Keratinocyte (primary cell): ENCODE measurements at regions not wholly inside any gene's neighbourhood (a gene's known extent, or its start where the extent isn't known, plus 50 kb on each side); places are given as distances from the start of the nearest gene placed in this dataset.

ENCODE experiments used
- DNase-seq: peaks from one replicate; pipeline ENCODE4 v3.0.0-alpha.2; 2011; ENCODE audit warnings: low read depth, missing footprints, low spot score
- FAIRE-seq: peaks from 2 replicates; lab custom pipeline; 2011; peaks lifted over from hg19 to GRCh38; lab: Jason Lieb, UNC
- H2AFZ ChIP-seq: 2 replicates; pipeline ENCODE4 v1.6.0; 2012; ENCODE audit warnings: low read length, control low read depth, inconsistent platforms; ENCODE audit not compliant: control insufficient read depth
- H3K27ac ChIP-seq: 2 replicates; pipeline ENCODE4 v1.5.1; 2011; ENCODE audit warnings: low read length; ENCODE audit not compliant: control insufficient read depth, insufficient read depth
- H3K27me3 ChIP-seq: 3 replicates; pipeline ENCODE4 v1.6.0; 2011; ENCODE audit warnings: low read length; ENCODE audit not compliant: control insufficient read depth, insufficient read depth; ENCODE audit errors: extremely low read depth
- H3K36me3 ChIP-seq, 2 experiments: 2 replicates in 1 of 2; 3 replicates in 1 of 2; pipeline ENCODE4 v1.5.1; 2011; ENCODE audit warnings: low read length in 2 of 2, mild to moderate bottlenecking in 1 of 2; ENCODE audit not compliant: control insufficient read depth in 2 of 2, insufficient read depth in 2 of 2; ENCODE audit errors: extremely low read depth in 1 of 2
- H3K4me1 ChIP-seq: 3 replicates; pipeline ENCODE4 v1.5.1; 2011; ENCODE audit warnings: low read length; ENCODE audit not compliant: control insufficient read depth, insufficient read depth; ENCODE audit errors: extremely low read depth
- H3K4me2 ChIP-seq: 3 replicates; pipeline ENCODE4 v1.6.0; 2011; ENCODE audit warnings: low read depth, low read length; ENCODE audit not compliant: control insufficient read depth, insufficient read depth; ENCODE audit errors: extremely low read depth
- H3K4me3 ChIP-seq, 3 experiments: fragments of 200-600 bp in 1 of 3; sonication (generic) in 1 of 3; 2 replicates in 2 of 3; 3 replicates in 1 of 3; pipeline ENCODE4 v1.5.1; 2011 to 2016; ENCODE audit warnings: low read length in 3 of 3, mild to moderate bottlenecking in 3 of 3, control low read depth in 2 of 3, inconsistent platforms in 1 of 3, low read depth in 1 of 3, mixed read lengths in 1 of 3, mixed run types in 1 of 3, moderate library complexity in 1 of 3; ENCODE audit not compliant: control insufficient read depth in 2 of 3, insufficient read depth in 2 of 3; ENCODE audit errors: extremely low read depth in 1 of 3
- H3K79me2 ChIP-seq: 2 replicates; pipeline ENCODE4 v1.6.0; 2012; ENCODE audit warnings: low read length; ENCODE audit not compliant: control insufficient read depth, insufficient read depth
- H3K9ac ChIP-seq: 3 replicates; pipeline ENCODE4 v1.6.0; 2011; ENCODE audit warnings: low read length; ENCODE audit not compliant: control insufficient read depth, insufficient read depth; ENCODE audit errors: extremely low read depth
- H3K9me1 ChIP-seq: 3 replicates; pipeline ENCODE4 v1.6.0; 2011; ENCODE audit warnings: low read length; ENCODE audit not compliant: control insufficient read depth, insufficient read depth; ENCODE audit errors: extremely low read depth
- H3K9me3 ChIP-seq: 2 replicates; pipeline ENCODE4 v1.5.1; 2012; ENCODE audit warnings: low read depth, low read length; ENCODE audit not compliant: control insufficient read depth
- H4K20me1 ChIP-seq: 3 replicates; pipeline ENCODE4 v1.6.0; 2011; ENCODE audit warnings: low read length; ENCODE audit not compliant: control insufficient read depth, insufficient read depth; ENCODE audit errors: extremely low read depth
- EZH2 ChIP-seq: IDR thresholded peaks from one replicate; pipeline ENCODE4 v1.6.1; 2012; ENCODE audit warnings: inconsistent platforms, mild to moderate bottlenecking, low read length, moderate library complexity
- dilution Hi-C: fragments of 300-500 bp; cut with MboI; formaldehyde crosslinking; loops from one replicate; pipeline ENCODE4 v1.7.0; 2020; ENCODE audit warnings: low sequenced_read_pairs; ENCODE audit not compliant: extremely low pct_ligation_motif_present
- TF ChIP-seq, protein P1 (sequence below), 3 experiments: IDR thresholded peaks in 1 of 3; conservative IDR thresholded peaks in 1 of 3; optimal IDR thresholded peaks in 1 of 3; 2 replicates in 2 of 3; 3 replicates in 1 of 3; pipeline versions ENCODE3 to v1.5.1; 2011; ENCODE audit warnings: low read length in 3 of 3, mild to moderate bottlenecking in 3 of 3, moderate library complexity in 2 of 3, control low read depth in 1 of 3, inconsistent platforms in 1 of 3; ENCODE audit not compliant: insufficient read depth in 2 of 3; ENCODE audit errors: extremely low read depth in 1 of 3

DNA sequence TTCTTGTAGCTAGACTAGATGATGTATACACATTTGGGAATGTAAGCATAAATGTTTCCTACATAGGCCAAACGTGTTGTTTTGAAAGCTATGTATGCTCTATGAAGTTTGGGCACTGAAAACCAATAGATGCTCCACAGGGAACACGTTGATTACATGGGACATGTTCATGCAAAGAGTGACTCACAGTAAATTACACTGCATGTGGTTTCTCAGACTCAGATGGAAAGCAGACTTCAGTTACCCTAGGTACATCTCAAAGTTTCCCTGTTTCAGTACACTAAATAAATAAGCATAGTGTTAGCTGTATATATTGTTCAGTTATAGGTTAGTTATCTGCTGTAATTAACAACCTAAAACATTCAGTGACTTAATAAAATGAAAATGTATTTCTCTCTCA lies 301.9 kb upstream of the RUNX1 start:
- FAIRE-seq (peak; percentile 58), DNase-seq (no peak)

DNA sequence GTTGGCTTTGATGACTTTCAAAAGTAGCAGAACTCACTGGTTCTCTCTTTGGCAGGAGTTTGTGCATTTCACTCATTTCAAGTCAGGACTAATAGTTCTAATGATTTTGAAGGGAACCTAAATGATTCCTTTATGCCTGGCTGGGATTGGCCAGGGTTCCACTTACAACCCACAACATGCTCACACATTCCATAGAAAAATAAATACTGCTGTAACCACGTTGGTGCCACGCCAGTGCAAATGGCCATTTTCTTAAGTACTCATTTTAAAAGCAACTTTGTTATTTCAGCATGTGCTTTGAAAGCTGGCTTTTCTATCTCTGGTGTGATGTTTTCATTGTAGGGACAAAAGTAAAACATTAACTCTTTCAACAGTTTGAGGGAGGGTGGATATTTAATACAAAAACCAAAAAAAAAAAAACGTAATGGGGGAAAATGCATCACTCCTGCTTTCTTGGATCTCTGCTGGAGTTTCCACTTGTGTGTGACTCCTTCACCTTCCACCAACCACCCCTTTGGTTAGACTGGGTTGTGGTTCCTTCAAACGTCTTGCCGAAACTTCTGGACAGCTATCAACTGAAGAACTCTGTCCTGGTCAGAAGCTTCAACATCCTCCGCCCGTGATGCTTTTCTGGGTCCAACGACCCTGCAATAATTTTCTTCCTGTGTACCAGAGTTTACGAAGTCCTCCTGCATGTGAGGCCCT lies 300.4 kb upstream of the RUNX1 start:
- Histone ChIP-seq H3K4me3 (no peak overlapping the region), H2AFZ (no peak overlapping the region), H3K4me2 (no peak overlapping the region), H3K4me1 (peaks cover 4% of the 10 kb centered on the region), H3K27me3 (no peaks in the 10 kb centered on the region), H3K79me2 (no peaks in the 10 kb centered on the region), H3K36me3 (no peaks in the 10 kb centered on the region), H4K20me1 (no peaks in the 10 kb centered on the region), H3K9me3 (no peaks in the 10 kb centered on the region), H3K9ac (no peak overlapping the region), H3K27ac (no peak overlapping the region), H3K9me1 (no peaks in the 10 kb centered on the region)
- TF ChIP-seq, protein P1, sequence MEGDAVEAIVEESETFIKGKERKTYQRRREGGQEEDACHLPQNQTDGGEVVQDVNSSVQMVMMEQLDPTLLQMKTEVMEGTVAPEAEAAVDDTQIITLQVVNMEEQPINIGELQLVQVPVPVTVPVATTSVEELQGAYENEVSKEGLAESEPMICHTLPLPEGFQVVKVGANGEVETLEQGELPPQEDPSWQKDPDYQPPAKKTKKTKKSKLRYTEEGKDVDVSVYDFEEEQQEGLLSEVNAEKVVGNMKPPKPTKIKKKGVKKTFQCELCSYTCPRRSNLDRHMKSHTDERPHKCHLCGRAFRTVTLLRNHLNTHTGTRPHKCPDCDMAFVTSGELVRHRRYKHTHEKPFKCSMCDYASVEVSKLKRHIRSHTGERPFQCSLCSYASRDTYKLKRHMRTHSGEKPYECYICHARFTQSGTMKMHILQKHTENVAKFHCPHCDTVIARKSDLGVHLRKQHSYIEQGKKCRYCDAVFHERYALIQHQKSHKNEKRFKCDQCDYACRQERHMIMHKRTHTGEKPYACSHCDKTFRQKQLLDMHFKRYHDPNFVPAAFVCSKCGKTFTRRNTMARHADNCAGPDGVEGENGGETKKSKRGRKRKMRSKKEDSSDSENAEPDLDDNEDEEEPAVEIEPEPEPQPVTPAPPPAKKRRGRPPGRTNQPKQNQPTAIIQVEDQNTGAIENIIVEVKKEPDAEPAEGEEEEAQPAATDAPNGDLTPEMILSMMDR (optimal IDR thresholded peaks at IDR 0.05 in 1 of 3, IDR thresholded peaks at IDR 0.05 in 1 of 3, conservative IDR thresholded peaks at IDR 0.05 in 1 of 3; ENCODE audit: extremely low read depth in 1 of 3, insufficient read depth in 2 of 3, low read length in 3 of 3), result no peak
- TF ChIP-seq EZH2, result no peak
- dilution Hi-C loops, result no loop called here
- DNase-seq, result no peak
- FAIRE-seq, result no peak

More for the DNA sequence above, 301.9 kb upstream of the RUNX1 start:
- dilution Hi-C loops, result no loop called here
- Histone ChIP-seq H3K4me1 (peaks cover 4% of the 10 kb centered on the region), H2AFZ (no peak overlapping the region), H3K4me3 (no peak overlapping the region), H3K36me3 (no peaks in the 10 kb centered on the region), H3K4me2 (no peak overlapping the region), H3K27ac (no peak overlapping the region), H3K27me3 (no peaks in the 10 kb centered on the region), H3K9ac (no peak overlapping the region), H4K20me1 (no peaks in the 10 kb centered on the region), H3K9me3 (no peaks in the 10 kb centered on the region), H3K9me1 (no peaks in the 10 kb centered on the region), H3K79me2 (no peaks in the 10 kb centered on the region)
- TF ChIP-seq EZH2, result no peak
- TF ChIP-seq, protein P1 (optimal IDR thresholded peaks at IDR 0.05 in 1 of 3, IDR thresholded peaks at IDR 0.05 in 1 of 3, conservative IDR thresholded peaks at IDR 0.05 in 1 of 3; ENCODE audit: extremely low read depth in 1 of 3, insufficient read depth in 2 of 3, low read length in 3 of 3), result no peak
